ENCODE measurements at regions not wholly inside any gene's neighbourhood (a gene's known extent, or its start where the extent isn't known, plus 50 kb on each side); places are given as distances from the start of the nearest gene placed in this dataset.

GRCh38 chr14:101411779-101412178 is 149.5 kb upstream of the DIO3 start:
- no peak for TF ChIP-seq POLR2AphosphoS5 (IDR thresholded peaks at IDR 0.05; ENCODE audit: borderline replicate concordance, low read depth, low read length)
- TF ChIP-seq EZH2 (IDR thresholded peaks at IDR 0.05) = no peak

Measured in SK-N-MC (cell line).